GM18868 (cell line): ENCODE measurements at regions not wholly inside any gene's neighbourhood (a gene's known extent, or its start where the extent isn't known, plus 50 kb on each side); places are given as distances from the start of the nearest gene placed in this dataset.

Source experiments
- ATAC-seq: cut with Tn5 transposase; IDR thresholded peaks from one replicate; pipeline ENCODE4 v1.9.1; 2021; ENCODE audit warnings: mild to moderate bottlenecking, moderate library complexity; ENCODE audit not compliant: unreplicated experiment

DNA sequence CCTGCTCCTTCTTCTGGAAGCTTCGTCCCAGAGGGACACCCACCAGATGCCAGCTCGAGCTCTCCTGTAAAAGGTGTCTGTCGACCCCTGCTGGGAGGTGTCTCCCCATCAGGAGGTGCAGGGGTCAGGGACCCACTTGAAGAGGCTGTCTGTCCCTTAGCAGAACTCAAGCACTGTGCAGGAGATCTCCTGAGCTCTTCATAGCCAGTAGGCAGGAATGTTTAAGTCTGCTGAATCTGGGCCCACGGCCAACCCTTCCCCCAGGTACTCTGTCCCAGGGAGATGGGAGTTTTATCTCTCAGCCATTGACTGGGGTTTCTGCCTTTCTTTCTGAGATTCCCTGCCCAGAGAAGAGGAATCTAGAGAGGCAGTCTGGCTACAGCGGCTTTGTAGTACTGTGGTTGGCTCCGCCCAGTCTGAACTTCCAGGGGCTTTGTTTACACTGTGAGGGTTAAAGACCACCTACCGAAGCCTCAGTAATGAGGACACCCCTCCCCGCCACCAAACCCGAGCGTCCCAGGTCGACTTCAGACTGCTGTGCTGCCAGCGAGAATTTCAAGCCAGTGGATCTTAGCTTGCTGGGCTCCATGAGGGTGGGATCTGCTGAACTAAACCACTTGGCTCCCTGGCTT is 1383.0 kb upstream of the TENM3 start:
- no peak for ATAC-seq

DNA sequence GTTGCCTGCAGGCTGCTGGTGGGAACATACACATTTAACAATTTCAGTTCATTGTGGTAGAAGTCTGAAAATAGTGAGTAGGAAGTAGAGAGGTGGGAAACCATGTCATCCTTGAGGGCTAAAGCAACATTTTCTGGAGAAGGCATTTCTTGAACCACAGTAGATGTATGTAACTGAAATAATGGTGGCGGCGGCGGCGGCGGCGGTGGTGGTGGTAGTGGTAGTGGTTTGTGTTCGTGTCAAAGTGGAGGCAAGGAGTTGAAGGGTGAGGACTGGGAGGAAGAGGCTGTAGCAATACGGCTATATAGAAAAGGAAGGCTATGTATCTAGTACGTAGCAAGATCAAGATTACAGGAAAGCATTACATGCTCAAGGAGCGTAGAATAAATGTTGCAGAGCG is 1381.6 kb upstream of the TENM3 start:
- no peak for ATAC-seq

DNA sequence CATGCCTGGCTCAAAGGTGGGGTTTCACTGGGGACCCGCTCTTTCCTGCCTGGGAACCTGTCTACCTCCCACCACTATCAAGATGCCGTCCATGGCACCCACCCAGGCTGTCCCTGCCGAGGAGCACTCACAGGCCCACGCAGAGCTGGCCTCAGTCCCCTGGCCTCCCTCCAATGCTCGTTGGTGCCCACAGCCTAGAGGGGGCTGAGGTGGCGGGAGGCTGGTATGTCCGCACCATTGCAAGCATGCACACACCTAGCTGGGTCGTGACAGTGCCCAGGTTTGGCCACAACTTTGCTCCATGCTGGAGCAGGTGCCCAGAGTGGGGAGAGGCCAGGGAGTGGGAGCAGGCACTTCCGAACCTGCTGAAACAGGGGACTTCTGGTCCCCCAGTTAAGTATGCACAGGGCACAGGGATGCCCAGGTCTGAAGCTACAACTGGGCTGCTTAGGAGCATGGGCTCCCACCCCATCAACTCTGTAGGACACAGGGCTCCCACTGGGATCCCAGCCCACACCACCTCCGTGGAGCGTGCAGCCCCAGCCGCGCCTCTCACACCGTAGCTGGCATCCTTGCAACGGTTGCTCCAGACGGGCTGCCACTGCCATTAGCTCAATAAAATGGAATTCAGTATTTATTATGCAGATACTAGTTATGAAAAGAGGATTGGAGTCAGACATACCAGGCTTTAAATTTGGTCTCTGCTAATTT is 1376.1 kb upstream of the TENM3 start:
- ATAC-seq = no peak

DNA sequence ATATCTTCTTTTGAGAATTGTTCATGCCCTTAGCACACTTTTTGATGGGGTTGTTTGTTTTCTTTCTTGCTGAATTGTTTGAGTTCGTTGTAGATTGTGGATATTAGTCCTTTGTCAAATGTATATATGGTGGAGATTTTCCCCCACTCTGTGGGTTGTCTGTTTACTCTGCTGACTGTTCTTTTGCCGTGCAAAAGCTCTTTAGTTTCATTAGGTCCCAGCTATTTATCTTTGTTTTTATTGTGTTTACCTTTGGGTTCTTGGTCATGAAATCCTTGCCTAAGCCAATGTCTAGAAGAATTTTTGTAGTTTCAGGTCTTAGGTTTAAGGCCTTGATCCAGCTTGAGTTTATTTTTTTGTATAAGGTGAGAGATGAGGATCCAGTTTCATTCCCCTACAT is 1372.6 kb upstream of the TENM3 start:
- ATAC-seq = no peak

DNA sequence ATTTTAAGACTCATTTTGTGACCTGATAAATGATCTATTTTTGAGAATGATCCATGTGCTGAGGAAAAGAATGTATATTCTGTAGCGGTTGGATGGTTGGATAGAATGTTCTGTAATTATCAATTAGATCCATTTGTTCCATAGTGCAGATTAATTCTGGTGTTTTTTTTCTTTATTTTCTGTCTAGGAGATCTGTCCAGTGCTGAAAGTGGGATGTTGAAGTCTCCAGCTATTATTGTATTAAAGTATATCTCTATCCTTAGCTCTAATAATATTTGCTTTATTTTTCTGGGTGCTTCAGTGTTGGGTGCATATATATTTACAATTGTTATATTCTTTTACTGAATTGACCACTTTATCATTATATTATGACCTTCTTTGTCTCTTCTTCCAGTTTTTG is 1344.9 kb upstream of the TENM3 start:
- no peak for ATAC-seq

DNA sequence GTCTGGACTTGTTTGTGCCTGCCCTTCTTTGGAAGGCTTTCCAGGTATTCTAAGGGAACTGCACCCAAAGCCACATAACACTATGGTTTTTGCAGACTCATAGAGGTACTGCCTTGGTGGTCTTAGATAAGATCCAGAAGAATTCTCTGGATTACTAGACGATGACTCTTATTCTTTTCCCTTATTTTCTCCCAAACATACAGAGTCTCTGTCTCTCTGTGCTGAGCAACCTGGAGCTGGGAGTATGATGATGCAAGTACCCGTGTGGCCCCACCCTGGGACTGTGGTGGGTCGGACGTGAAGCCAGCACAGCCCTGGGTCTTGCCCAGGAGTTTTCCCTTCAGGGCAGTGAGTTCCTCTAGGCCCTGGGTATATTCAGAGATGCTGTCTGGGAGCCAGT is 1342.4 kb upstream of the TENM3 start:
- ATAC-seq = no peak

DNA sequence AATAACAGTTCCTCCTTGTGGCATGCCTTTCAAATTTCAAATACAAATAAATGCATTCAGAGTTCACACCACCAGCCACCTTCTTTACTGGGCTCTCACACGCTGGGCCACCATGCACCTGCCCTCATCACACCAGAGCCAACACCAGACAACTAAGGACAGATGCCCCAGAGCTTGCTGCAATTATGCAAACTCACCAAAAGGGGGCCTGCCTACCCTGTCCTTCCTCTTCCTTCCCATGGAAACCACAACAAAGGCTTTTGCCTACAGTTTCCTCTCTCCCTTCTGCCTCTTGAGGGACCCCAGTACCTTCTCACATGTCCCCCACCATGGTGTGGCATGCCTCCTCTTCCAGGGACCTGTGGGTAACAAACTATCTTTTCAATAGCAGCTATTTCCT is 1333.9 kb upstream of the TENM3 start:
- ATAC-seq = peak; percentile 75

DNA sequence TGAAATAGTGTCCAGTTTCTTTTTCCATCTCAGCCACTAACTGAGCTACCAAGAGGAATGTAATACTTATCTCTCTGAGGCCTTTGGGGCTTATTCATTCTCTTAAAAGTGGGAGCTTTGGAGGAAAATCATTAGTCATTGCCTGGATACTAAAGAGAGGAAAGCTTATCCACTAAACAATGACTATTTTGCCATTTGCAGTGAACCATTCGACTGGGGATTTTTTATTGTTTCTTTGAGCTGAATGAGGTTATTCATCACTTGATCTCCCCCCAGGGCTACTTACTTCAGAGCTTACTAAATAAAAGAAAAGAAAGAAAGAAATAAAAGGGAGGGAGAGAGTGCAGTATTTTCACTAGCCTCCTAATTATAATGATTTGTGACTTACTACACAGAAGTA is 1329.5 kb upstream of the TENM3 start:
- ATAC-seq = no peak

DNA sequence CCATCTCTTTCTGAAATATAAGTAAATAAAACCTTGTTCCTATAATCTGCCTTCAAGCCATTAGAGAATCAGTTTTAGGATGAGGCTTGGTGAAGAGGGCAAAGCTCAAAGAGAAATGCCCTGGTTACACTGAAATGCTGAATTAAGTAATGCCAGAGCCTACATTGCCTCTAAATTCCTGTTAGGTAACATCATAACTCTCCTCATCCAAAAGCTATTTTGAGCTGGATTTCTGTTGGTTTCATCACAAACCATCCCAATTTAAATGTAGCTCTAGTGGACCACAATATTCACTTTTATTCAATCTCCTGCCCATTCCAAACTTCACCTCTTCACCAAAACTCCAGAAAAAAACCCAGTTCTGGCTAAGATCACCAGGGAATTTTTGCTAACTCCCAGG is 1319.7 kb upstream of the TENM3 start:
- ATAC-seq = no peak

DNA sequence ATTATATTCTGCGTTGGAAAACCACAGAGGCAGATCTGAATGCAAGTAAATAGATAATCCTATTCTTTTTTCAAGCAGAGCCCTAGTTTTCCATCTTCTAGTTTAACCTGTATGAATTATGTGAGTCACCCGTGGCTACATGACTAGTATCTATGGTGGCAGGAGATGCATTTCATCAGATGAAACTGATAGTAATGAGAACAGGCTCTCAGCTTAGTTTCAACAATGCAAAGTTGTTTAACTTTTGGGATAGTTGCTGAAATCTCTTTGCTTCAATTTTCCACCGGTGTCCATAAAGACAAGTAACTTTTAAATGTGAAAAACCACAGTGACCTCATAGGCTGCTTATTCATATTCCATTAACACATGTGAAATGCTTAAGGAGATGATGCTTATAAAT is 1317.4 kb upstream of the TENM3 start:
- no peak for ATAC-seq

DNA sequence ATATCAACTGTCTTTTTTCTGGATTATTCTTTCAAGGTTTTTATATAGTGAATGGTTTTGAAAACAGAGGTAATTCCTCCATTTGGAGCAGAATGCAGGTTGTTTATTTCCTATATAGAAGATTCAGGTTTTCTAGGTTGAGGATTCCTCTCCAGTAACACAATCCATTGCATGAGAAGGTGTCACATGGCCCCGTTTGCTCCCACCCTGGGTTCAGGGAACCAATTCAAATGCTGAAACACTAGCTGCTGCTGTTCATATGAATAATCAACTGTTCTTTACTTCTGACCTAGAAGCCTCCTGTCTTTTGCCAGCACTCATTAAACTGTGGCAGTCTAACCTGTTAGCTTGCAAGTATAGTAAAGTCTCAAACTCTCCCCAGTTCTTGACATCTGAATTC is 1316.9 kb upstream of the TENM3 start:
- ATAC-seq = no peak

DNA sequence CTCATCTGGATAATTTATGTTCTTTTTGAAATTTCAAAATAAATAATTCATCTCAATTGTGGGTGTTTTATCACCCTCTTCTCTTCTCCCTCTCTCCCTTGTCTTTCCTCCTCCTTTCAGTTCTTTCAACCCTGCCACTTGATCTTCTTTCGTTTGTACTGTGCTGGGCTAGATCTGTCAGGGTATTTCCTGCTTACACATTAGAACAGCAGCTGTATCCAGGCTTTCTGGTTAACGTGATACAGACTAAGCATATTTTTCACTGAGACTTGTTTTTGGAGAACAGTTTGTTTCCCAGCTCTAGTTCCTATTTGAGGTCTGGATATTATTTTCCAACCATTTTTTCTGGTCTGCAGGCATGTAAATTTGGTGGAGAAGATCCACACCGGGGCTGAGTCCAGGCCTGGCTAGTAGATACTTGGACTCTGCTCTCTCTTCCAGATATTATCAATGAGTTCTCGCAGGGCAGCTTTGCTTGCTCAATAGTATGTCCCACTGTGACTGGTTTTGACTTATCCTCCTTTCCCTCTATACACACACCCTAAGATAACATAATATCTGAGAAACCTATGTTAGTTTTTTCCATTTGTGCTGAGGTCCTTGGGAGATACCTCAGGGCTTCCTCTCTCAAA is 1310.7 kb upstream of the TENM3 start:
- ATAC-seq = no peak

DNA sequence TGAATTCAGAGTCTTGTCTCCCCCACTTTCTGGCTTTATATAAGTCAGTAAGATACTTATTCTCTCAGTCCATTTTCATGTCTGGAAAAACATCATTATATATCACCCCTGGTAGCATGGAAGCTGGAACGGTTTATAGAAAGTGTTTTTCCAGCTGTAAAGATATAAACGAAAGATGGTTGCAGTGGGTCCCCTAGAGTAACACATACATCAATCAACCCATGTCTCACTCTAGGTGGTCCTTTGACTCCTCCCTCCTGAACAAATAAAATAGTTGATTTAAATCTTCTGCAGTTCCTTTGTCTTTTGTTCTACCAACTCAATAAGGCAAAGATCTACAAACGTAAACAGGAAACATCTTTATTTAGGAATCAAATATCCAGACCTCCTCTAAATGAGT is 1306.1 kb upstream of the TENM3 start:
- ATAC-seq = no peak

DNA sequence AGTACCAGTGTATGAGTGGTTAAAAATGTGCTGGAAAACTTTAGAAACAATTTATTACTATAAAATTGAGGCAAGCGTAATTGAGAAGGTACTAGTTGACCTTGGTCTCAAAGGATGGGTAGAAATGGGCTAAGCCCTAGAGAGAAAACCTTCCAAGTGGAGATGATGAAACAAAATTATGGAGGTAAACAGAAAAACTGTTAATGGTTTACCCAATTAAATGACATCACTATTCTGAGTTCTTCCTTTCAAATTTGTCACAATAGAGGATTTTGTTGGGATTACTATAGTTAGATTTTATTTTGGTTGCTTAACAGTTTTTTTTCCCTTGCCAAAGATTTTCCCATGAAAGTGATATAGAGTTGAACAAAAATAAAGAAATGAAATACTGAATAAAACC is 1302.5 kb upstream of the TENM3 start:
- no peak for ATAC-seq

DNA sequence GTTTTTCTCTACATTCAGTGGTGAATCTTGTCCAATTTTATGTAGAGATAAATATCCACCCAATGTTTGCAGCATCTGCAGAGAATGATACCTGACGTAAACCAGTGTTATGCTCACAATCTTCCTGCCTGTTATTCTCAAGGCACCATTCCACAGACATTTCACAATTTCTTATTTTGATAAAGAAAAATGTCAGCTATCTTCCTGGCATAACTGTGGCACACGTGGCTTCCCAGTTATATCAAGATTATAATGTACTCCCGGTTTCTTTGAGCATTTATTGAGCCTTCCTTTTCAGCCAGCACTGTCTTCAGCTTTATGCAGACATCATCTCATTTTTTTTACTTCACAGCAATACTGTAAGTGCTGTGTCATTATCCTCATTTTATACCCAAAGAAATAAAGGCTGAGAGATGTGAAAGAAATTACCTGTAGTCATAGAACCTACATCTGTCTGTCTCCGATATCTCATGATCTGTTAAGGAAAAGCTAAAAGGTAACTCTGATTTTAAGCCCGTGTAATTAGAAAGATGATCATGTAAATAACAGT is 1300.8 kb upstream of the TENM3 start:
- ATAC-seq = no peak

DNA sequence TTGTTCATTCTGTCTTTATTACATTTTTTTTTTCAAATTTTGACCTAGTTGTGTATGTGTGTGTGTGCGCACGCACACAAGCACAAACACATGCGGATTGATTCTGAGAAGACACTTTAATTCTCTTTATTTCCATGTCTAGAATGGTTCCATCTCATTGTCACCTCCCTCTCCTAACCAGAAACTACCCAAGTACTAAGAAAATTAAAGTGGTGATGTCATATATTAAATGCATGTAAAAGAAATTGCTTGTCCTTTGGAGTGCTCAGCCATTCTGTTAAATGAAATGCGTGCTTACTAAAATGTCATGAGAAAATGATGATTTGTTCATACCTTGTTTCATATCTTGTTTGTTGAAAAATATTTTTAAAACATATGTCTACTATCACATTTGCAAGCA is 1297.0 kb upstream of the TENM3 start:
- no peak for ATAC-seq

DNA sequence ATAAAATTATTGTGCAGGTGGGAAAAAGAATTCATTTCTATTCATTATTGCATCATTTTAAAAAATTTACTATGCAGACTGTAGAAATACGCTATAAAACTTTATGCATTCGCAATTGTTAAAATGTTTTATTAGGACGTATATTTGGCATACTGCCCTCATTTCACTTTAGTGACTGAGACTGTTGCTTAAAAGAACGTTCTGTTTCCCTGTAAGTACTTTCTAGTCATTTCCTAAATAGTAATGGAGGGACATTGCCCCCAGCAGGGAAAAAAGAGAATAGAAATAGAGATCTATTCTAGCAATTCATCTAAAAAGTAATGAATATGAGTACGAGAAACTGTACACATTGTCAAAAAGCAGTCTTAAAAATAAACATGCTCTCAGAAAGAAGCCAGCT is 1295.8 kb upstream of the TENM3 start:
- no peak for ATAC-seq

DNA sequence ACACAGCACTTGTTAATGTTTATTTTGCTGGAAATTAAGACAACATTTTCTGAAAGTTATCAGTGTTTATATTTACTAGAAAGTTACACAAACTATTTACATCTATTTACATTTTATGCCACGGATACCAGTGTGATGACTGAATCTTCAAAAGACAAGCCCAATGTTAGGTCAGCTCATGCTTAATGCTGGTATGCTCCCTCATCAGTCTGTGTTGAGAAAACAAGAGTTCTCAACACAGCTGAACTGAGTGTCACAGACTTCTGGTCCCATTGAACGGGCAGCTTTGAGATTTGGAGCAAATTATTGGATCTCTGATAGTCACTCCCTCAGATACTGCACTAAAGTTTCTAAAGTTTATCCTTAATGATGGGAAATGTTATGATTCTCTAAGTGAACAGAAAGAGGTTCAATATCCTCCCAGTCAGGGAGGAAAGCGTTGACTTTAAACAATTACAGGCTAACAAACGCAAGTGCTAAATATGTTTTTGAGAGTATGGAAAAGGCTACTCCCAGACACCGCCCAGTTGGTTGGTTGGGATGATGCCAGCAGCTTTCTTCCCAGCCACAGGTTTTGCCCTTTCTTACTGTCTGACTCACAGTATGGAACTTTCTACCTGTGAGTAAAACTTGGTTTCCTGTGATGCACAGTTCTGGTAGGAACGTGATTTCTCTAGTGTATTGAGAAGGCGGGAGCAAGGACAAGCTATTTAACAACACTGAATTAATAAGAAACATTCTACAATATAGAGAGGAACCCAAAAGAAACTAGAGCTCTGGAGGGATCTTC is 1293.6 kb upstream of the TENM3 start:
- no peak for ATAC-seq

DNA sequence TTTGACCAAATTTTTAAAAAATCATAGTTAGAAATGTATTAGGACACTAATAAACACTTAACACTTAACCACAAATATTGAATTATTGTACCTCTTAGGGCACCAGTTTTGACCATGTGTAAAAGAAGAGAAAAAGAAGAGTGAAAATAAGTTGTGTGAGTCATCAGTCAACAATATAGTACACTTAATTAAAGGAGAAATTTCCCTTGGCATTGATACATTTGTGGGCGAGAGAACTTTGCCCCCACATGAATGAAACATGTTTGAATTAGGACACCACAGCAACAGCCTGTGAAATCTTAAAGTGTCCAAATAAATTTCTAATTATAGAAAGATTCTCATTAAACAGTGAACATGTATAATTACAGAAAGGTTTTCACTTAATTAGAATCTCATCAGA is 1292.8 kb upstream of the TENM3 start:
- no peak for ATAC-seq

DNA sequence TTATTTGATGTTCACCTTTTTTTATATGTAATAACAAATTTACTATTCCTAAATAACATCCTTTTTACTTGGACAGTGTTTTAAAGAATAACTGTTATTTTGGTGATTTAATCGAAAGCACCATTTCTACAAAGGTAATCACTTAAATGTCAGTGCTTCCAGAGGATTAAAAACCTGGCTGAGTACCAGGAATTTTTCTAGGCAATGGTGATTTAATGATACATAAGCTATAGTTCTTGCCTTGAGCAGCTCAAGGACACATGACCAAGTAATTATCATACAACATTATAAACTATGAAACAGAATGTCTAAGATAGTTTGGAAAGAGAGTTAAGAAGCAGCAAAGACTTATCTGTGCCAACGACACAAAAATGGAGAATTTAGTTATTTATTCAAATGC is 1291.9 kb upstream of the TENM3 start:
- no peak for ATAC-seq

DNA sequence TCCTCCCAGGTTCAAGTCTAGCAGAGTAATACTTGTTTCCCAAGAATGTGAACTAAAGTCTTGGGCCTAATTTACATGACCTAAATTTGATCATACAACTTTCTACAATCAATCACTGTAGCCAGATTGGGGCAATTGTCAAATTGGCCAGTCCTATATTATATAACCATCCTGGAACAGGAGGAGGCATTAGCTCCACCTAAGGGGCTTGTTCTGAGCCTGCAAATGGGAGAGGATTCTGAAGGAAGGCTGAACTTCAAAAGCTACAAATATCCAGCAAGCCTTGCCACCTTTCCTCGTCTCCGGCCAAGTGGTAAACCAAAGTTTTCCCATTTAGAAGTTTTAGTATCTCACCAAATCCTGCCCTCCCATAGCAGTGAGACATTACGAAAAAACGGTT is 1289.6 kb upstream of the TENM3 start:
- no peak for ATAC-seq
